ENCODE measurements at regions not wholly inside any gene's neighbourhood (a gene's known extent, or its start where the extent isn't known, plus 50 kb on each side); places are given as distances from the start of the nearest gene placed in this dataset.

DNA sequence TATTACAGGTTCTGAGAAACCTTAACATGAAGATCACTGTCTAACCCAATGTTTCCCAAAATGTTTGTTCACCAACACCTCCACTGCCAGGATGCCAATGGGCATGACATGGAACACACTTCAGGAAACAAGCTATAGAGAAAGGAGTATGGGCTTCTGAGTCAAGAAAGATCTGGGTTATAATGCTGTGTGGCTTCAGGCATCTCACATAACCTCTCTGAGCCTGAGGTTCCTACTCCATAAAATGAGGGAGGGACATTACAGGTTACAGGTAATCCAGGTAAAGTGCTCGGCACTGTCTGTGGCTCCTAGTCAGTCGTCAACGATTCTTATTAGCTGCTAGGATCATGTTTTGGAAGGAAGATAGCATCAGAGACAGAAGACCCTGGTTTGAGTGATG is 126.4 kb upstream of the SMAD3 start:
- no peak overlapping the region for H3K4me3 ChIP-seq (replicated peaks; ENCODE audit: low read depth, low read length)
- DNase-seq (ENCODE audit: extremely low read depth, low read depth), result no peak
- TF ChIP-seq, protein P1, sequence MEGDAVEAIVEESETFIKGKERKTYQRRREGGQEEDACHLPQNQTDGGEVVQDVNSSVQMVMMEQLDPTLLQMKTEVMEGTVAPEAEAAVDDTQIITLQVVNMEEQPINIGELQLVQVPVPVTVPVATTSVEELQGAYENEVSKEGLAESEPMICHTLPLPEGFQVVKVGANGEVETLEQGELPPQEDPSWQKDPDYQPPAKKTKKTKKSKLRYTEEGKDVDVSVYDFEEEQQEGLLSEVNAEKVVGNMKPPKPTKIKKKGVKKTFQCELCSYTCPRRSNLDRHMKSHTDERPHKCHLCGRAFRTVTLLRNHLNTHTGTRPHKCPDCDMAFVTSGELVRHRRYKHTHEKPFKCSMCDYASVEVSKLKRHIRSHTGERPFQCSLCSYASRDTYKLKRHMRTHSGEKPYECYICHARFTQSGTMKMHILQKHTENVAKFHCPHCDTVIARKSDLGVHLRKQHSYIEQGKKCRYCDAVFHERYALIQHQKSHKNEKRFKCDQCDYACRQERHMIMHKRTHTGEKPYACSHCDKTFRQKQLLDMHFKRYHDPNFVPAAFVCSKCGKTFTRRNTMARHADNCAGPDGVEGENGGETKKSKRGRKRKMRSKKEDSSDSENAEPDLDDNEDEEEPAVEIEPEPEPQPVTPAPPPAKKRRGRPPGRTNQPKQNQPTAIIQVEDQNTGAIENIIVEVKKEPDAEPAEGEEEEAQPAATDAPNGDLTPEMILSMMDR (IDR thresholded peaks at IDR 0.05; ENCODE audit: low read depth, low read length, missing control alignments), result no peak

- TF ChIP-seq, protein P1 (IDR thresholded peaks at IDR 0.05; ENCODE audit: low read depth, low read length, missing control alignments), result no peak
- H3K4me3 ChIP-seq (replicated peaks; ENCODE audit: low read depth, low read length), result no peak overlapping the region
- no peak for DNase-seq (ENCODE audit: extremely low read depth, low read depth)
These were observed 125.9 kb upstream of the SMAD3 start for GRCh38 chr15:66939451-66940023.

DNA sequence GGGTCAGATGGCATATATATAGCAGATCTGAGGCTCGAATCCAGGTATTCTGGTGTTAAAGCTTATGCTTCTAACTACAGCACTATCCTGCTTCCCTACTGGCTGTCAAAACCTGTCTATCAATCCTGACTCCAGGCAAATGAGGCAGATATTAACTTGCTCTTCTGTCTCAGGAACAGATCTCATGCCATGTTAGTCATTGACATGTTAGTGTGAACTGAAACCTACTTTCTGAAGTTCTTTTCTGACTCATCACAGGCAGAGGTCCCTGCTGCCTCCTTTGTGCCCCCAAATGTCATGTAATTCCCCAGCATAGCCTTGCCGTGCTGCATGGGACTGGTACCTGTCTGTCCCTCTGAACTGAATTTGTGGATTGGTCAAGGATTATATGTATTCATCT is 125.0 kb upstream of the SMAD3 start:
- no peak for DNase-seq (ENCODE audit: extremely low read depth, low read depth)
- no peak overlapping the region for H3K4me3 ChIP-seq (replicated peaks; ENCODE audit: low read depth, low read length)
- TF ChIP-seq, protein P1 (IDR thresholded peaks at IDR 0.05; ENCODE audit: low read depth, low read length, missing control alignments), result no peak

DNA sequence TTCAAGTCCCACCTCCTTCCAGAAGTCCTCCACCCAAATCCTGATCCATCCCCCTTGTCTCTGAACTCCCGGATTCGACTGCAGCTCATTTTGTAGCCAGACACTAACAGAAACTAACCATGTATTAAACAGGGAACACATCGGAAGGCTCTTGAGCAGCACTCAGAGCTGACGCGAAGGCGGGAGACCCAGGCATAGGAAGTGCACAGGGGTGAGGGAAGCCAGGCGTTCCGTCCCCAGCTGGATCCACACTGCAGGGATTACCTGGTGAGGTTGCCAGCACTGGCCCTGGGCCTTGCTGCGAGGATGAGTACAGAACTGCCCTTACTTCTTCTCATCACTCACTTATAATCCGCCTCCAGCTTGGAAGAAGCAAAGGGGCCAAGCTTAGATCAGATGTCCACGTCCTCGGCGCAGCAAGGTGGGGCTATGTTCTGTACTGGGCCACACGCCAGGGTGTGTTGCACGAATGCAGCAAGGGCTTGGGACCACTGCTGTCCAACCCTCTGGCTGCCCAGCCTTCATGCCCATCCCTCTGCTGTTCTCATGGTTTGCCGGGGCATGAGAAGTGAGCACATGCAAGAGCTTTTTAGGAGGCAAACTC is 124.2 kb upstream of the SMAD3 start:
- TF ChIP-seq, protein P1 (IDR thresholded peaks at IDR 0.05; ENCODE audit: low read depth, low read length, missing control alignments), result no peak
- DNase-seq (ENCODE audit: extremely low read depth, low read depth), result no peak
- no peak overlapping the region for H3K4me3 ChIP-seq (replicated peaks; ENCODE audit: low read depth, low read length)

- no peak overlapping the region for H3K4me3 ChIP-seq (replicated peaks; ENCODE audit: low read depth, low read length)
- DNase-seq (ENCODE audit: extremely low read depth, low read depth), result no peak
- TF ChIP-seq, protein P1 (IDR thresholded peaks at IDR 0.05; ENCODE audit: low read depth, low read length, missing control alignments), result no peak
These were observed 123.6 kb upstream of the SMAD3 start for GRCh38 chr15:66941791-66942190.

DNA sequence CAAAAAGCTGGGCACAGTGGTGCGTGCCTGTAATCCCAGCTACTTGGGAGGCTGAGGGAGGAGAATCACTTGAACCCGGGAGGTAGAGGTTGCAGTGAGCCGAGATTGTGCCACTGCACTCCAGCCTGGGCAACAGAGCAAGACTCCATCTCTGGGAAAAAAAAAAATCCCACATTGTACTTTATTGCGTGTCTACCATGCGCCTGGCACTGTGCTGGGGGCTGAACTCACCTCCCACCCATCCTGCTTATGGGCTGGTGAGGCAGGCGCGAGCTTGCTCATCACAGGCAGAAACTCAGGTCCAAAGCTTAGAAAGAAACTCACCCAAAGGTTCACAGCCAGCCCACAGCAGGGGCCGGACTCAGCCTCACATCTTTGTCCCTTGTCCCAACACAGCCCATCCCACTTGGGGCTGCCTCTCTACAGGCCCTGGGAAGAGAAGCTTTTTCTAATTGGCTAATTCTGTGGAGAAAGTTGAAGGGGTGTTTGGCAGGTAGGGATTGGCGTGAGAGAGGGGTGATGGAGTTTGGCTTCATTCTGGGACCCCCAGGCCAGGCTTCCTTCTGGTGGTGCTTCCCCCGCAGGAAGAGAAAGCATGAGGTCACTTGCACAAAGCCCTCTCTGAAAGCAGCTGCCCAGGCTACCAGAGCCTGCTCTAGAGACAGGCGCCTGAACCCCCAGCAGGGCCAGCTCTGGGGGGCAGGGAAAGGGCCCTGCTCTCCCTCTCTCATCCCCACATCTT is 122.6 kb upstream of the SMAD3 start:
- no peak overlapping the region for H3K4me3 ChIP-seq (replicated peaks; ENCODE audit: low read depth, low read length)
- TF ChIP-seq, protein P1 (IDR thresholded peaks at IDR 0.05; ENCODE audit: low read depth, low read length, missing control alignments), result no peak

More for the DNA sequence above, 122.6 kb upstream of the SMAD3 start:
- DNase-seq (ENCODE audit: extremely low read depth, low read depth), result no peak
